K562 (cell line): ENCODE measurements at regions not wholly inside any gene's neighbourhood (a gene's known extent, or its start where the extent isn't known, plus 50 kb on each side); places are given as distances from the start of the nearest gene placed in this dataset.

ENCODE experiments used
- ATAC-seq: fragments of 200-7000 bp; cut with Tn5 transposase; 3 replicates; pipeline ENCODE4 v1.9.1; 2020; ENCODE audit warnings: moderate library complexity
- BruUV-seq: library from RNA; stranded (reverse); fragments of 400-500 nt; replicated peaks from 2 replicates; lab custom pipeline; 2021; lab: Mats Ljungman, UMichigan
- CTCF ChIA-PET: fragments of 300-600 bp; formaldehyde crosslinking; extraction: SDS; loops from one replicate; lab custom pipeline; 2021; ENCODE audit warnings: low intra/inter-chr PET ratio; lab: Yijun Ruan, JAX
- POLR2A ChIA-PET: fragments of 300-600, 350-650 bp; sonication (Branson Sonifier 250); formaldehyde crosslinking; extraction: SDS; loops from one replicate; lab custom pipeline; 2021; ENCODE audit warnings: antibody characterized with exemption, inconsistent platforms; lab: Yijun Ruan, JAX
- DNase-seq, 4 experiments: peaks; one replicate each; pipeline versions ENCODE4 v3.0.0 to v3.0.0-alpha.2; 2011 to 2018; ENCODE audit warnings: low spot score in 3 of 4, mixed read lengths in 3 of 4; ENCODE audit errors: extremely low read depth in 1 of 4
- FAIRE-seq: peaks from 2 replicates; lab custom pipeline; 2011; peaks lifted over from hg19 to GRCh38; lab: Jason Lieb, UNC
- H2AFZ ChIP-seq: 2 replicates; pipeline ENCODE4 v1.6.0; 2011; ENCODE audit warnings: low read depth, low read length, control low read depth, inconsistent platforms
- H3K27ac ChIP-seq: fragments of 200-600 bp; 3 replicates; pipeline ENCODE4 v1.8.0; 2011; ENCODE audit warnings: low read depth, mild to moderate bottlenecking, control low read depth, inconsistent platforms, low read length, moderate library complexity, mixed read lengths; ENCODE audit errors: extremely low read depth
- H3K27me3 ChIP-seq, 2 experiments: fragments of 300-600 bp in 1 of 2; 2 replicates in 1 of 2; 3 replicates in 1 of 2; pipeline versions ENCODE4 v1.6.0 to v1.8.0; 2011; ENCODE audit warnings: inconsistent platforms in 2 of 2, low read length in 2 of 2, mild to moderate bottlenecking in 1 of 2, mixed read lengths in 1 of 2, moderate library complexity in 1 of 2; ENCODE audit not compliant: control insufficient read depth in 2 of 2, insufficient read depth in 2 of 2
- H3K36me3 ChIP-seq: fragments of 300-600 bp; 3 replicates; pipeline ENCODE4 v1.8.0; 2011; ENCODE audit warnings: mild to moderate bottlenecking, low read length, inconsistent platforms; ENCODE audit not compliant: control insufficient read depth, insufficient read depth
- H3K4me1 ChIP-seq, 2 experiments: fragments of 200-600 bp in 1 of 2; replicated peaks in 1 of 2; 2 replicates in 1 of 2; 3 replicates in 1 of 2; pipeline versions ENCODE4 v1.5.1 to v1.8.0; 2011; ENCODE audit warnings: inconsistent platforms in 2 of 2, low read length in 2 of 2, mild to moderate bottlenecking in 1 of 2, mixed read lengths in 1 of 2, moderate library complexity in 1 of 2; ENCODE audit not compliant: control insufficient read depth in 2 of 2, insufficient read depth in 2 of 2
- H3K4me2 ChIP-seq: 2 replicates; pipeline ENCODE4 v1.6.1; 2011; ENCODE audit warnings: low read length, control low read depth, inconsistent platforms, mixed read lengths; ENCODE audit not compliant: insufficient read depth
- H3K4me3 ChIP-seq: fragments of 200-600 bp; sonication (generic), shearing (Covaris generic); 2 replicates; pipeline ENCODE4 v1.5.1; 2016; ENCODE audit warnings: control low read depth, inconsistent platforms
- H3K79me2 ChIP-seq: fragments of 200-600 bp; 3 replicates; pipeline ENCODE4 v1.8.0; 2011; ENCODE audit warnings: low read length, inconsistent platforms; ENCODE audit not compliant: control insufficient read depth, insufficient read depth
- H3K9ac ChIP-seq, 2 experiments: 2 replicates each; pipeline versions ENCODE4 v1.6.0 to v1.6.1; 2011; ENCODE audit warnings: low read depth in 2 of 2, low read length in 2 of 2, control low read depth in 1 of 2, inconsistent platforms in 1 of 2, mild to moderate bottlenecking in 1 of 2, mixed read lengths in 1 of 2; ENCODE audit not compliant: insufficient read depth in 1 of 2
- H3K9me1 ChIP-seq: one replicate; pipeline ENCODE4 v1.6.0; 2011; ENCODE audit warnings: inconsistent platforms, mild to moderate bottlenecking, low read length, moderate library complexity; ENCODE audit not compliant: control insufficient read depth, insufficient read depth
- H3K9me3 ChIP-seq: replicated peaks from 2 replicates; pipeline ENCODE4 v1.5.1; 2011; ENCODE audit warnings: low read depth, low read length, inconsistent platforms; ENCODE audit not compliant: control insufficient read depth, insufficient read depth
- H4K20me1 ChIP-seq: replicated peaks from 2 replicates; pipeline ENCODE4 v1.6.1; 2011; ENCODE audit warnings: low read length, inconsistent platforms, mixed read lengths; ENCODE audit not compliant: control insufficient read depth, insufficient read depth
- BRD4 ChIP-seq: fragments of 200-600 bp; sonication (generic); IDR thresholded peaks from 2 replicates; pipeline ENCODE4 v1.6.1; 2017; ENCODE audit warnings: inconsistent platforms
- HDAC2 ChIP-seq: fragments of 450-650 bp; IDR thresholded peaks from 2 replicates; pipeline ENCODE4 v1.6.1; 2016; ENCODE audit warnings: mild to moderate bottlenecking
- KDM5B ChIP-seq: fragments of 200-600 bp; sonication (generic); IDR thresholded peaks from 2 replicates; pipeline ENCODE4 v1.6.1; 2012; ENCODE audit warnings: low read depth, mild to moderate bottlenecking, moderate library complexity, low read length, control low read depth, inconsistent platforms; ENCODE audit not compliant: insufficient replicate concordance
- POLR2B ChIP-seq: fragments of 450-650 bp; IDR thresholded peaks from 2 replicates; pipeline ENCODE4 v1.6.1; 2018; ENCODE audit warnings: low read depth; ENCODE audit not compliant: partially characterized antibody
- SAP30 ChIP-seq: fragments of 200-600 bp; sonication (generic); IDR thresholded peaks from 2 replicates; pipeline ENCODE4 v1.6.1; 2012; ENCODE audit warnings: borderline replicate concordance, low read depth, mild to moderate bottlenecking, moderate library complexity, low read length, control low read depth, inconsistent platforms; ENCODE audit not compliant: insufficient read depth, poor library complexity, severe bottlenecking
- TRIM25 ChIP-seq: fragments of 450-650 bp; IDR thresholded peaks from 2 replicates; pipeline ENCODE4 v1.7.0; 2016; ENCODE audit warnings: borderline replicate concordance
- ZBTB1 ChIP-seq: sonication (generic); formaldehyde crosslinking; IDR thresholded peaks from 2 replicates; pipeline ENCODE4 v1.8.1; 2023; ENCODE audit warnings: missing genetic modification reagents, low read depth, mild to moderate bottlenecking, borderline replicate concordance
- ZFP1 ChIP-seq: fragments of 450-650 bp; formaldehyde crosslinking; IDR thresholded peaks from 2 replicates; pipeline ENCODE4 v1.4.0; 2020; ENCODE audit warnings: mild to moderate bottlenecking, mixed read lengths
- ZKSCAN3 ChIP-seq: fragments of 250-450 bp; sonication (Bioruptor Pico); IDR thresholded peaks from 2 replicates; pipeline ENCODE4 v1.4.0; 2020
- ZNF146 ChIP-seq: IDR thresholded peaks from one replicate; pipeline ENCODE4 v1.6.1; 2018; ENCODE audit warnings: missing compliant biosample characterization; ENCODE audit not compliant: unreplicated experiment
- ZNF316 ChIP-seq: fragments of 450-650 bp; IDR thresholded peaks from 2 replicates; pipeline ENCODE4 v1.6.1; 2016
- WGBS: fragments of 100-300 bp; shearing (Covaris generic); methylation state at CpG from one replicate; pipeline ENCODE4 v1.1.6; 2016; ENCODE audit warnings: low coverage, mixed read lengths; ENCODE audit not compliant: insufficient coverage; ENCODE audit errors: missing lambda C conversion rate; 5-methylcytosine and 5-hydroxymethylcytosine counted together
- in situ Hi-C: fragments of 300-500 bp; cut with MboI; formaldehyde crosslinking; loops from 4 replicates; pipeline ENCODE4 v1.15.0; 2018; ENCODE audit warnings: inconsistent platforms, mixed read lengths
- intact Hi-C: fragments of 100-400 bp; cut with micrococcal nuclease; formaldehyde crosslinking; loops from 2 replicates; pipeline ENCODE4 v1.14.2; 2022

- no peak for TF ChIP-seq ZKSCAN3 (CRISPR knock-in tag)
- no peak for TF ChIP-seq HDAC2
- no peak for TF ChIP-seq TRIM25
- TF ChIP-seq ZFP1 (CRISPR knock-in tag) = no peak
- no peak for TF ChIP-seq POLR2B
- TF ChIP-seq SAP30 = no peak
- TF ChIP-seq KDM5B = no peak
- no peak for TF ChIP-seq BRD4
- TF ChIP-seq ZNF146 (CRISPR knock-in tag) = no peak
- TF ChIP-seq, all 486 proteins: peak for 0
Measured at GRCh38 chr4:63795301-63795700, 613.9 kb downstream of the TECRL start (continued).

GRCh38 chr4:63790377-63790776 lies 618.9 kb downstream of the TECRL start:
- Histone ChIP-seq H3K4me2 (no peak overlapping the region), H3K9me3 (no peaks in the 10 kb centered on the region; the same call in 1 of the 2 replicates), H3K79me2 (no peaks in the 10 kb centered on the region), H2AFZ (no peak overlapping the region), H3K4me3 (no peak overlapping the region), H3K9me1 (no peaks in the 10 kb centered on the region), H3K4me1 (no peaks in the 10 kb centered on the region), H3K27me3 (no peaks in the 10 kb centered on the region), H3K9ac (no peak overlapping the region), H3K27ac (no peak overlapping the region), H3K36me3 (no peaks in the 10 kb centered on the region), H4K20me1 (no peaks in the 10 kb centered on the region)
- intact Hi-C loops (no loop called here), in situ Hi-C loops (loop anchor here (25.0 kb wide), 1 partner anchor 528 kb away; no protein-coding TSS in a partner anchor)
- POLR2A ChIA-PET = no interaction called here
- CTCF ChIA-PET = no interaction called here
- ATAC-seq (no peak), DNase-seq (no peak), FAIRE-seq (no peak)
- peak; percentile 56; the same call in 1 of the 2 replicates for TF ChIP-seq ZNF316
- TF ChIP-seq ZBTB1 (CRISPR knock-in tag) = no peak
- BruUV-seq = no TSS peak
- WGBS = 3% methylated on average over 5 of the region's 5 CpGs
